SKM-1 treated with dmso at 0.1 percent for 144 hours (cell line): ENCODE measurements at regions not wholly inside any gene's neighbourhood (a gene's known extent, or its start where the extent isn't known, plus 50 kb on each side); places are given as distances from the start of the nearest gene placed in this dataset.
"Not testable (repeated sequence)": the region's sequence is repeated elsewhere in the genome, so short reads cannot be mapped to it uniquely, and the experiment has no call there.

Experiments
- DNase-seq: peaks from one replicate; lab custom pipeline; 2025; ENCODE audit not compliant: unreplicated experiment; lab: John Stamatoyannopoulos, UW

DNA sequence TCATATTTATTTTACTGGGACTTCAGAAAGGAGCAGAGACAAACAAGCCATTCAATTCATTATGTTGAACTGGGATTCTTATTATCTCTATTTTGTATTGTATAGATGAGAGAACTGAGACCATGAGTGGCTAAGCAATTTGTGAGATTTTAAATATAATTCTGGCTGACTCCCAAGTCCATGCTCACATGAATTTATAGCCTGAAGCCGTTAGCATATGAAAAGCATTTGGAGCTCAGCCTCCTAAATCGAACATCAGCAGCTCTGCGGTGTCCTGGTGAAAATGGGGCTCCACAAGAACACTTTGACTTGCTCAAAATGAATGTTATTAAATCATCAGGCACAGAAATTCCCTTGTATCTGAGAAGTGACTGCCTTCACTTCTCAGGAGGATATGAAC, 96.8 kb upstream of the DPT start:
- DNase-seq: no peak

DNA sequence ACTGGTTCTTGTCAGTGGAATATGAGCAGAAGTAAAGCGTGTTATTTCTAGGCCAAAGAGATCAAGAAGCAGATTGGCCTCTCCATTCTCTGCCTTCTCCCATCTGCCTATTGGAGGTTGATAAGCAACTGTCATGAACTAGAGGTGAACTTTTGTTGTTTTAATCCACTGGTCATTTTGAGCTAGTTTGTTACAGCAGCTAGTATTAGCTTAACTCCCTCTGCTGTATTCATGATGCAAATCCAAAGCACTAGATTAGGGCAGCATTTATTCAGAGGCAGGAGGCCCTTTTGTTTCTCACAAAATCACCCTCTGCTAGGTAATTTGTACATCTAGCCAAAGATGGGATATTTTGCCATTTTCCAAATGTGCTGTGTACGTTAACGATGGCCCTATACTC, 97.3 kb upstream of the DPT start:
- DNase-seq: no peak

DNA sequence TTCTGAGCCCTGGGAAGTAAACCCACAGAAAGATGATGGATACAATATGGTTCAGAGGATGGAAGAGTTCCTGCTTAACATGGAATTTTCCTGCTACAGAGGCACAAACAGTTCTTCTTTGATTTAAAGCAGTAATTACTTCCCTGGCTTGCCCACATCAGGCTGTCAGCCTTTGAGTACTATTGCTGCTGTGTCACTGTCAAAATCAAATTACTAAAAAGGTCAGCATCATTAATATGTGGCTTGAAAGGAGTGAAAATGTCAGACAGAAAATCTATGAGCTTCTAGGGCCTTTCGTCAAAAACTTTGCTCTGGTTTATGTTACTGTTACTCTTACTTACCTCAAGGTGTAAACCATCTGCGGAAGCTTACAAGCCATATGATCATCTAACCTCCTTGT, 98.6 kb upstream of the DPT start:
- no peak for DNase-seq

DNA sequence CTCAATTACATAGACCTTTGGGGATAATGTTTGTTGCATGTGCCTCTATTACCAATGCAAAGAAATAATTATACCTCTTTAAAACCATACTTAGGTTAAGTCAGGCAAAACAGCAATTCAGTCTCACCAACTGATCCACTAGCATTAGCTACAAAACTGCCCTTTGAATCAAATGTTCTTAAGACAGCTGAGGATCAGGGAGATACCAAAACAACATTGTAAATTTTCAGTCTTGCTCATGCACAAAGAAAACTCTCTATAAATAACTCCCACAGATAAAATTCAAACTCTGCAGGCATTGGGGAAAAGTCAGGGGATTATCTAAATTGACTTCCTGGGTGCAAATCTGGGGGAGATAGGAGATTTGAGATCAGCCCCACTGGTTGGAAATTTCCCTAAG, 100.9 kb upstream of the DPT start:
- DNase-seq: no peak

DNA sequence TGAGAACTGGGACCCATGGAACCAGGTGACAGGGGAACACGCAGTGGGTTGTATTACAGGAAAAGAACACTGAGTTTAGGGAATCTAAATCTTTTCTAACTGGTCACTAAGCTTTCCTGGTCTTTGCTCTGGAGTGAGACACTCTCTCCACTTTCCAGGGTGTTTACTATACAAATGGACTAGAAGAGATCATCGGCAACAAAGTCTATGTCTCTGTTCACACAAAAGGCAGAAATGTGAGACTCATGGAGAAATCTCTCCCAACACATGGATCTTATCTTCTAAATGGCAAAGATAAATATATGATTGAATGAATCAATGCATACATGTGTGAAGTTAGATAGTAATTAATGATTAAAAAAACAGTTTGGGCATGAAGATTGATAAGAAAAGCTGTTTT, 101.6 kb upstream of the DPT start:
- no peak for DNase-seq

DNA sequence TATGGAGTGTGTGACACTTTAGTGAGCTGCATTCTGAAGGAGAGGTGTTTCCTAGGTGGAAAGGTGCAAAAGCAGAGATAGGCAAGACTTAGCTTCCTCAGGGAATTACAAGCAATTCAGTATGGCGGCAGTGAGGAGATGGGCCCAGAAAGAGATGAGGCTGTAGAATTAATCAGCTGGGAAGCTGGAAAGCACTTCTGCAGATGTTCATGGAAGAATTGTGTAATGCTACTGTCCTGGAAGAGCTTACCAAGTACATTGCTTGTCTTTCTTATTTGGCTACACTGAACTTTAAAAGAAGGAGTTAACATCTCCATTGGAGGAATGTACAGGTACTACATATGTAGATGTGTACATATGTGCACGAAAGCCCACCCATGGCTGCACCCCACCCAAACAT, 103.7 kb upstream of the DPT start:
- no peak for DNase-seq

DNA sequence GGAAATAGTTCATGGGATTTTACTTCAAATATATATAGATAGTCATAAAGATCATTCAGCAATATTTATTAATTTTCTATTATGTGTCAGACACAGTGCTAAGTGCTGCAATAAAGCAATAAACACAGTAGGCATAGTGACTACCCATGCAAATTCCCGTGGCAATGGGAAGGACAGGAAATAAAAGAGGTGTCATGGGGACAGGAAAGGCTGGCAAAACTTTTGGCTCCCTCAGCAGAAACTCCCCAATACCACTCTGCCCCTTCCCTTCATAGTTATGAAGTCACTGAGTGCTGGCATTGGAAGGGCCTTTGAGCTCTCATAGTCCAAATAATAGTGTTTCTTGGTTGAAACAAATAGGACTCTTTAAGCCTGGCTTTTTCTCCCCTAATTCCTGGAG, 104.4 kb upstream of the DPT start:
- no peak for DNase-seq

DNA sequence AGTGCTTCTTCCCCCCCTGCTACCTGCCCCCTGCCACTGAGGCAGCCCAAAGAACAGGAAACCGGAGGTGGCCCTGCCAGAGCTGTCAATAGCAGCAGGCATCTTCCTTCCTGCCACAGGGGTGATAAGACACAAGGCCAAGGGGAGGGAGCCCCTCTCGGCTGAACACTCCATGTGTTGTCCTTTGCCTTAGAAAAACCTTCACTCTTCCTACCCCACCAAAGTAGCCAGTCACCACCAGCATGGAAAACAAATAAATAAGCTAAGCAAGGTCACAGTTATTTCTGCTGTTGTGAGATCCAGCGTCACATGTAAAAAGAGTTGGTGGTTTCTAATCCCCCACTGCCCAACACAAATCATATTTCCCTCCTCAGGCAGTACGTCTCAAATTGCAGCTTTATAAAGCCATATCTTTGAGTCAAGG, 104.8 kb upstream of the DPT start:
- DNase-seq: no peak

DNA sequence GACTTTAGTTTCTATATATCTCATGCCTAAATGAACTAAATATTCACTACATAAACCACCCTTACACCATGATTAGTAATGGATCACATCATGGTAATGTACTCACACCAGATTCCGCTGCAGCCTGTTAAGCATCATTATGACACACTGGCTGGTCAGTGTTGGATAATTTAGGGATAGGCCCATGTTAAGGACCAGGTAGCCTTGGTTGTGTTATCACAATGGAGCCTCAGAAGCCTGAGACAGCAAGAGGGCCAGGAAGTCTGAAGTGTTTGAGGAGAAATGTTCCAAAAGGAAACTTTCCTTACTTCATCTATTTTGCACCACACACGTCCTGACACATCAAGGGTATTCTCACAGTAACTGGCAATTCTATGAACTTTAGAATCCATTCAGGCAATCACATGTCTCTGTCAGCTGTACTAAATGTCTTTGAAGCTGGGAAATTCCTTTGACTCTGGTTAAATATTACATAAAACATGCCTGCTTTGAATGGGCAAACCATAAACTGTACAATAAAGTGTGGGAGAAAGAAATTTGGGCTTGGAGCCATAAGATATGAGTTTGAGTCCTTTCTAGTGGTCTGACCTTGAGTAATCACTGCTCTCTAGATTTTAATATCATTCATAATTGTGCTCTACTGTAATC, 105.3 kb upstream of the DPT start:
- no peak for DNase-seq

DNA sequence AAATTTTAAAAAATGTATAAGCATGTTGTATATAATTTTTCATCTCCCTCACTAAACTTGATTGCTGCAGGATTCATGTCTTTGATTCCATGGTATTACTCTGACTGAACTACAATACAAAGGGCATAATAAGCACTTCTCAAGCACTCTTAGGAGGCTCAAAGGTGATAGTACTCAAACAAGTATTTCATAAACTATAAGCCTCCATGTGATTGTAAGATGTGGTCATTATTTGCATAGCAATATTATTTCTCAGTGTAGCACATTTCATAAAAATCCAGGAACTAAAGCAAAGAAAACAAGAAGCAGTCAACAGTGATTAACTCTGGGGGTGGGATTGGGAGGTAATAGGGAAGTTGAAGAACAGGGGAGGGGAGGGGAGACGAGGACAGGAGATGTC, 106.2 kb upstream of the DPT start:
- DNase-seq: no peak

DNA sequence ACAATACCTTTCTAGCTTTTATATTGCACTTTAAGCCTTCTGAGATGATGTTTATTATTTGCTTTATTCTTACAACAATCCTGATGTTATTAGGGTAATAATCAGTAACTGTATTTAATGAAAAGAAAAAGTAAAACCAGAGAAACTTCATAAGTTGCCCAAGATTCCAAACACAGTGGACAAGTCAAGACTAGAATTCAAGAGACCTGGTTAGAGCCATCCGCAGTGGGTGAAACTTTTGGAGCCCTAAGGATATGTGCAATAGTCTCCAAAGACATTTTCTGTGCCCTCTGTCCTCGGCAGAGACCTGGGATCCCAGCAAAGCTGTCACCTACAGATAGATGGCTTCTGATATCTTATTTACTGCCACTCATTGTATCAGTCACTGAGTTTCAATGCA, 106.8 kb upstream of the DPT start:
- no peak for DNase-seq

DNA sequence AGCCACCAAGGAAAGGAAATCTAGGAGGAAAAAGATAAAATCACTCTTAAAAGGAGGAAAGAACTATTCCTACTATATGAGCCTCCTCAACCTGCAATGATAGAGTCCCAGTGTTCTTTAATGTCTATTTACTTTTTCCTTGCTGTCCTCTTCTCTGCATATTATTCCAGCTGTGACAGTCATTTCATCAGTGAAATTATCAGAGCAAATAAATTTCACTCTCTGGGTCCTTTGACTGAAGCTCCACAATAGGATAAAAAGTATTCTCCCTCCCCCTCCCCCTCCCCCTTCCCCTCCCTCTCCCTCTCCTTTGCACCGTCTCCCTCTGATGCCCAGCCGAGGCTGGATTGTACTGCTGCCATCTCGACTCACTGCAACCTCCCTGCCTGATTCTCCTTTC, 107.5 kb upstream of the DPT start:
- no peak for DNase-seq

DNA sequence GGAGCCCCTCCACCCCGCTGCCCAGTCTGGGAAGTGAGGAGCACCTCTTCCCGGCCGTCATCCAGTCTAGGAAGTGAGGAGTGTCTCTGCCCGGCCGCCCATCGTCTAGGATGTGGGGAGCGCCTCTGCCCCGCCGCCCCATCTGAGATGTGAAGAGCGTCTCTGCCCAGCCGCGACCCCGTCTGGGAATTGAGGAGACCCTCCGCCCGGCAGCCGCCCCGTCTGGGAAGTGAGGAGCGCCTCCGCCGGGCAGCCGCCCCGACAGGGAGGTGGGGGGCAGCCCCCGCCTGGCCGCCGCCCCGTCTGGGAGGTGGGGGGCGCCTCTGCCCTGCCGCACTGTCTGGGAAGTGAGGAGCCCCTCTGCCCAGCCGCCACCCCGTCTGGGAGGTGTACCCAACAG, 108.2 kb upstream of the DPT start:
- not testable (repeated sequence) for DNase-seq

DNA sequence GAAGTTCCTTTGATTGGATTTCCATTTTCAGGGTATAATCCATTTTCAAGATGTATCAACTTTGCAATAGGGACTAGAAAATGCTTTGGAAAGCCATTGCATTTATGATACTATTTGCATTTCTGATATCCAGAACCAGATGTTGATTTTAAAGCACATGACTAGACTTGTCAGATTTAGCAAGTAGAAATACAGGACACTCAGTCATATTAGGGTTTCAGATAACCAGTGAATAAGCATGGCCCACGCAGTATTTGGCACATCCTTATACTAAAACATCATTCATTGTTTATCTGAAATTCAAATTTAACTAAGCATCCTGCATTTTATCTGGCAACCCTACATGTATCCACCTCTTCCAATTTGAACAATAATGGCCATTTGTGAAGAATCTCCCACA, 113.3 kb upstream of the DPT start:
- DNase-seq: no peak

DNA sequence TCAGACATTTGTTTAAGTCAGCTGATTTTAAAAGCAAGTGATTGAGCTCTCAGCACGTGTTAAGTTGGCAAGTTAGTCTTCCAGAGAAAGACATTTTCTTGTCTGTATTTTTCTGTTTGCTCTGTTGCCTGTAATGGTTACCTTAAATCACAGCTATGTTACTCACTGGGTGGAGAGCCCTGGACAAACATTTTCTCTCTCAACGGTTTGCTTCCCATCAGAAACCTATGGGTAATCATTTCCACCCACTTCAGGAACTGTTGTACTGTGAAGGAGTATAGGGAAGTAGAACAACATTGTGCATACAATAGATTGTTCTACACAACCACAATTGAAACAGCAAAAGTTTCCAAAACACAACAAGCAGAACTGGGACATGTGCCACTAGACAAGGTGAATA, 113.9 kb upstream of the DPT start:
- no peak for DNase-seq

DNA sequence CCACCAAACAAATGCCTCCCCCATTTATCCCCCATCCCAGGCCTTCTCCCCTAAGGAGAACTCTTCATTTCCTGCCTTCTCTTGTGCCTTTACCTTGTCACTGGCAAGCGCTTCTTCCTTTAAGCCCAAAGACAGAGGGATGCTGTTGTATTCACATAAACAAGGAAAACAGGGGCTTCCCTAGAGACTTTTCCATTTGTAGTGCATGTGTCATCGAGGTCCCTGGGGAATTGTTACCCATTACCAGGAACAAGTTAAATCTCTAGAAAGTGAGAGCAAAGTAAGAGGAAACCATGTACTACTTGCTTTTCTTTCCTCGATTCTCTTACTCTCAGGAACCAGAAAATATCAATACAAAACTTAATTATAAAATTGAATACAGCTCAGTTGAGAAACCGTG, 114.4 kb upstream of the DPT start:
- DNase-seq: no peak

DNA sequence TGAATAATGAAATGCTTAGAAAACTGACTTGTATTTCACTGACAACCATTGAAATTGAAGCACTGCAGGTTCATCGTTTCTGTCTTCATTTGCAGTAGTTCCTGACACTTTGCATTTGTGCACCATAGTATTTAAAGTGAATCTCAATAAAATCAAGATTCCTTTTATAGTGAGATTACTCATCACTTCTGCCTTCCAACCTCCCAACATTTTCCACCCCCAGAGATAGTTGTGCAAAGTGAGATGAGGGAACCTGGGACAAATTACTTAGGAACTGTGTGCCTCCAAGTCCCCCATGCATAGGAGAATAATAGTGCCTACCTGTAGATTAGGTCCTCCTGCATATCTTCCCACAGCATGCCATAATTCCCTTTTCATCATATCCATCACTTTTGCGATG, 114.9 kb upstream of the DPT start:
- DNase-seq: no peak

DNA sequence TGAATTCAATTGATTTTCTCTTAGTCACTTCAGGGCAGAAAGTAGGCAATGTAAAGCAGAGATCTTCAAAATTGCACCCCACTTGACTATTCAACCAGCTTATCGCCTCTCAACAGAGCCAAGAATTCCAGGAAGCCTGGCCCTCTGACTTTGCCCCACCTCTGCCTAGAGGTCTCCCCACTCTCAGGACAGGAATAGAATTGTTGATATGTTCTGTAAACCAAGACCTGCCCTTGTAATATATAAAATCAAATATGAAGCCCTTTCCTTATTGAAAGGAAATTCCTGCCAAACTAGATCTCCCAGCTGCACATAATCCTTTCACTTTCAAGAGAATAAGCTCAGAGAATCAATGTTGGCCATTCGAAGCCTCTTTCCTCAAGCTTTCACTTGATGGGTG, 116.1 kb upstream of the DPT start:
- DNase-seq: no peak

DNA sequence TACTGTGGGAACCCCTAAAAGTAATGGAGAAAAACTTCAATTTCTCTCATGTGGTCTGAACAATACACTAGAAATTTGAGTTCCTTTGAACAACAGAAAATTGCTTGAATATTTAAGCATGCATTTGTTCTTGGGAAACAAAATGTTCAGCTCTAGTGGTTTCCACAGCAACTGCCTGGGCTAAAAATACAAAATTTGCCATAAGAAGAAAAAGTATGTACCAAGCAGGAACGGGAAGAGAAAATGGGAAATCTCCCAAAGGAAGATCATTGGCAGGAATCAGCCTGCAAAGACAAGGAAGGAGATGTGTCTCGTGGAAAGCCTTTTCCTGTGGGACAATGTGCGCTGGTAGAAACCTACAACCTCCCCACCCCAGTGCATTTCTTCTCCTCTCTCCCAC, 119.0 kb upstream of the DPT start:
- no peak for DNase-seq

DNA sequence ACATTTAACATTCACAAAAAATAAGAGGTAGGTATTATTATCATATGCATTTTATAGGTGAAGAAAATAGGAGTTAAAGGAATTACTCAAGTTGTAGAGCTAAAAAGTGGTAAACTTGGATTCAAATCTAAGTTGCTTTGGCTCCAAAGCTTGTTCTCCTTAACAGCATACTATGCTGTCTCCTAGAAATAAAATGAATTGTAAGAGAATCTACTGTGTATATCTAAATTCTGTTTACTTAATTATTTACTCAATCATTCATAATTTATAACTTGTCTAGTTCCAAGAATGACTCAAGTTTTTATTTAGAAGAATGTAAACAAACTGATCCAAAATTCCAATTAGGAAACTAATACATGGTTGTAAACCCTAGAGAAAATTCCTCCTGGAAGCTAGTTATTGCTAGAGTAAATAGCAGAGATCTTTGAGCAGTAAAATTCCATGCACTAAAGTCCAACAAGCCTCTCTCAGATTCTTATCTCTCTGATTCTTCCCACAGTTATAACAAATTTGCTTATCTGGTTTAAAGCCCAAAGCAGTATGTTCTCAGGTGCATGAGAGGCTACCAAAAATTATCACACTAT, 132.5 kb upstream of the DPT start:
- no peak for DNase-seq

DNA sequence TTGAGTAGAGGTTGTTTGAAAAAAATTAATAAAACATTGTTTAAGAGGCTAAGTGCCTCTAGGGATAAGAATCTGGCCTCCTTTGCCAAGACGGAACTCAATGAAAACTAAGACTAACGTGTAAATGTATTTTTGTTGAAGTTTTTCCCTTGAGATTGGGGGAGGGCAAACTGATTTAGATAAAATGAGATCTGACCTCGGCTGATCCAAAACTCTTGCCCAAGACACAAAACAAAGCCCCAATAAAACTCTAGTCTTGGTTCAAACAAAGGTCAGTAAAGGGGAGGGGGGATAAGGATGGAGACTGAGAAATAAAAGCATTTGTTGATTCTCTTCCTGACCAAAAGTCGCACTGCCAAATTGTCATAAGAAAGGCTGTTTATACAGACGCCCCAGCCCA, 134.8 kb upstream of the DPT start:
- no peak for DNase-seq

DNA sequence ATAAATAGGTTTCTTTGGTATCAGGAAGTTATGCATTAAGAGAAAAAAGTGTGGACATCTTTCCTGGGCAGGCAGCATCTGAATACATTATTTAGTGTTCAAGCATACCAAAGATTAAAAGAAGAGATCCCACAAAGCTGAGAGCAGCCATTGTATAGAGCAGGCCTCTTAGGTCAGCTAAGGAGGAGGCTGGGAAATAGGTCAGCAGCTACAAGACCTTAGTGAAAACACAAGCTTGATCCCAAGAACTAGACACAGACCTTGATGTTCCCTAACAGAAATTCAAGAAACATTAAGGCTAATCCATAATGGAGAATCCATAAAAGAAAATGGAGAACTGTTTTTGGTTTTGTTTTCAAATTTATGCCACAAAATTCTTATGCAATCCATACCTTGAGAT, 135.3 kb upstream of the DPT start:
- no peak for DNase-seq

DNA sequence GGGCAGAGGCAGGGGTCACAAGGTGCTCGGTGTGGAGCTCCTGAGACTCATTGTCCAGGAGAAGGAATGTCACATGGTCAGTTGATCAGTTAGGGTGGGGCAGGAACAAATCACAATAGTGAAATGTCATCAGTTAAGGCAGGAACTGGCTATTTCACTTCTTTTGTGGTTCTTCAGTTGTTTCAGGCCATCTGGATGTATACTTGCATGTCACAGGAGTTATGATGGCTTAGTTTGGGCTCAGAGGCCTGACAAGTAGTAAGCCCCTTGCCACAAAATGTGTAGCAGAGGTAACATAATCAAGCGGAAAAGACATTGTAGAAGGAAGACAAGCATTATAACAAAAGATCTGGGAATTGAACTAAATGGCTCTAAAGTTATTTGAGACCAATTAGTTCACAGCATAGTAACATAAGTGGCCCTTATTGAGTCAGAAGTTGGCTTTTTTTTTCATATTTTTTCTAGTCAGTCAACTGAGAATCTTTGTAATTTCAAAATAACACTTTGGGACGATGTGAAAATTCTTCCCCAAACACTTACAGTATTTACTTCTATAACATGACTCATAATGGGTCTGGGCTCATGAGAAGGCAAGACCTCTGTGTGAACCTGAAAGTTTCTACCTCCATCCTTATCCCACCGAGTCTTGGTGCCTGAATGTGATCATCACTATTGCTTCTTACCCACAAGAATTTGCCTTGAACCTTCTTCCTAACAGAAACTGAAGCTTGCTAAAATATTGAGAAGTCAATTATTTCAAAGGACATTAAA, 137.0 kb upstream of the DPT start:
- DNase-seq: no peak
